ENCODE measurements at regions not wholly inside any gene's neighbourhood (a gene's known extent, or its start where the extent isn't known, plus 50 kb on each side); places are given as distances from the start of the nearest gene placed in this dataset.

DNA sequence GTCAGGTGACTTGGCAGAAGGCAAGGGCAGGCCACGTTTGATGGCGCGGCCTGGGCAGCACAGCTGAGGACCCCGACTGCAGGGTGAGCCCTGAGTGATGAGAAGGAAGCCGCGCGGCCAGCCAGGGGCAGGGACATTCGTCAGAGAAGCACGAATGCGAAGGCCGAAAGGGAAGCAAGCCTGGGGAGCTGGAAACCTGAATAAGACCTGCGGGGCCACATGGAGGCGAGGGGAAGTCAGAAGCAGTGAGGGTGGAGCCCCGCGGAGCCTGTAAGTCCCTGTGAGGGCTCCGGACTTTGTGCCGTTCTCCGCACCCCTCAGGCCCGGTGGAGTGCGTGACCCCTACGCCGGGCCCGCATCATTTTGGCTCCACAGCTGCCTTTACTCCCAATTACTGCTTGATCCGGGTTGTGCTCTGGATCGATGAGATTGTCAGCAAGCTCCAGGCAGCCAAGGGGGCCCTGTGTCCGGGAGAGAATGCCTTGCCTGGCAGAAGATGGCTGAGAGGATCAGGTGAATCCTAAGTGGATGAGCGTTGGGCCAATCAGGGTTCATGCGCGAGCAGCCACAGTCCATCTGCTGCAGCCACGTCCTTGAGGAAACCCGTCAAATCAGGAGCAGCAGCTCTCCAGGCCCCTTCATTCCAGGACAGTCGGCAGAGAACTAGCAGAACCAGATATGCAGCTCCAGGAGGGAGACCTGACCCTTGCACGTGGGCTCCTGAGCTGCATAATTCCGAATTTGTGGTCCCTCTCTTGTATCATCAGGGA, 293.3 kb upstream of the SHH start:
- H3K9ac ChIP-seq (ENCODE audit: low read depth in 1 of 2, low read length in 2 of 2): no peak overlapping the region
- H3K36me3 ChIP-seq (ENCODE audit: control insufficient read depth in 4 of 4, insufficient read depth in 3 of 4, low read depth in 1 of 4, low read length in 3 of 4): no peaks in the 10 kb centered on the region
- no peak overlapping the region for H3K27ac ChIP-seq (ENCODE audit: low read depth in 1 of 2, low read length in 2 of 2)
- peaks cover 0 to 8% (median 4%) of the 10 kb centered on the region in 4 donors for H3K4me1 ChIP-seq (ENCODE audit: control insufficient read depth in 4 of 4, insufficient read depth in 4 of 4, low read length in 3 of 4)
- DNase-seq (ENCODE audit: low spot score): no peak
- H3K4me3 ChIP-seq (ENCODE audit: low read depth in 1 of 3, low read length in 3 of 3): no peak overlapping the region
- no peaks in the 10 kb centered on the region for H3K27me3 ChIP-seq (ENCODE audit: control insufficient read depth in 4 of 4, insufficient read depth in 4 of 4, low read length in 3 of 4)
- no peaks in the 10 kb centered on the region for H3K9me3 ChIP-seq (ENCODE audit: control insufficient read depth in 4 of 4, low read length in 3 of 4)
- WGBS: 90% methylated on average over 34 of the region's 34 CpGs
- TF ChIP-seq RAD21 (IDR thresholded peaks at IDR 0.05) (no peak), TAF1 (conservative IDR thresholded peaks at IDR 0.05) (no peak), SP1 (IDR thresholded peaks at IDR 0.05) (no peak), HNF4G (IDR thresholded peaks at IDR 0.05) (no peak), GABPA (IDR thresholded peaks at IDR 0.05 in 1 of 2, conservative IDR thresholded peaks at IDR 0.05 in 1 of 2) (no peak), YY1 (IDR thresholded peaks at IDR 0.05) (no peak), JUND (IDR thresholded peaks at IDR 0.05) (no peak), FOXA2 (IDR thresholded peaks at IDR 0.05) (no peak), RXRA (IDR thresholded peaks at IDR 0.05) (no peak), NR2F2 (IDR thresholded peaks at IDR 0.05) (no peak), FOXA1 (IDR thresholded peaks at IDR 0.05) (no peak), HNF4A (conservative IDR thresholded peaks at IDR 0.05) (no peak), EGR1 (IDR thresholded peaks at IDR 0.05; ENCODE audit: low read depth in 2 of 2) (no peak)
- TF ChIP-seq, protein P1, sequence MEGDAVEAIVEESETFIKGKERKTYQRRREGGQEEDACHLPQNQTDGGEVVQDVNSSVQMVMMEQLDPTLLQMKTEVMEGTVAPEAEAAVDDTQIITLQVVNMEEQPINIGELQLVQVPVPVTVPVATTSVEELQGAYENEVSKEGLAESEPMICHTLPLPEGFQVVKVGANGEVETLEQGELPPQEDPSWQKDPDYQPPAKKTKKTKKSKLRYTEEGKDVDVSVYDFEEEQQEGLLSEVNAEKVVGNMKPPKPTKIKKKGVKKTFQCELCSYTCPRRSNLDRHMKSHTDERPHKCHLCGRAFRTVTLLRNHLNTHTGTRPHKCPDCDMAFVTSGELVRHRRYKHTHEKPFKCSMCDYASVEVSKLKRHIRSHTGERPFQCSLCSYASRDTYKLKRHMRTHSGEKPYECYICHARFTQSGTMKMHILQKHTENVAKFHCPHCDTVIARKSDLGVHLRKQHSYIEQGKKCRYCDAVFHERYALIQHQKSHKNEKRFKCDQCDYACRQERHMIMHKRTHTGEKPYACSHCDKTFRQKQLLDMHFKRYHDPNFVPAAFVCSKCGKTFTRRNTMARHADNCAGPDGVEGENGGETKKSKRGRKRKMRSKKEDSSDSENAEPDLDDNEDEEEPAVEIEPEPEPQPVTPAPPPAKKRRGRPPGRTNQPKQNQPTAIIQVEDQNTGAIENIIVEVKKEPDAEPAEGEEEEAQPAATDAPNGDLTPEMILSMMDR (IDR thresholded peaks at IDR 0.05; ENCODE audit: low read depth, low read length, missing input control): no peak
- TF ChIP-seq, protein P2, sequence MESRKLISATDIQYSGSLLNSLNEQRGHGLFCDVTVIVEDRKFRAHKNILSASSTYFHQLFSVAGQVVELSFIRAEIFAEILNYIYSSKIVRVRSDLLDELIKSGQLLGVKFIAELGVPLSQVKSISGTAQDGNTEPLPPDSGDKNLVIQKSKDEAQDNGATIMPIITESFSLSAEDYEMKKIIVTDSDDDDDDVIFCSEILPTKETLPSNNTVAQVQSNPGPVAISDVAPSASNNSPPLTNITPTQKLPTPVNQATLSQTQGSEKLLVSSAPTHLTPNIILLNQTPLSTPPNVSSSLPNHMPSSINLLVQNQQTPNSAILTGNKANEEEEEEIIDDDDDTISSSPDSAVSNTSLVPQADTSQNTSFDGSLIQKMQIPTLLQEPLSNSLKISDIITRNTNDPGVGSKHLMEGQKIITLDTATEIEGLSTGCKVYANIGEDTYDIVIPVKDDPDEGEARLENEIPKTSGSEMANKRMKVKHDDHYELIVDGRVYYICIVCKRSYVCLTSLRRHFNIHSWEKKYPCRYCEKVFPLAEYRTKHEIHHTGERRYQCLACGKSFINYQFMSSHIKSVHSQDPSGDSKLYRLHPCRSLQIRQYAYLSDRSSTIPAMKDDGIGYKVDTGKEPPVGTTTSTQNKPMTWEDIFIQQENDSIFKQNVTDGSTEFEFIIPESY (IDR thresholded peaks at IDR 0.05): no peak
- TF ChIP-seq, protein P3, sequence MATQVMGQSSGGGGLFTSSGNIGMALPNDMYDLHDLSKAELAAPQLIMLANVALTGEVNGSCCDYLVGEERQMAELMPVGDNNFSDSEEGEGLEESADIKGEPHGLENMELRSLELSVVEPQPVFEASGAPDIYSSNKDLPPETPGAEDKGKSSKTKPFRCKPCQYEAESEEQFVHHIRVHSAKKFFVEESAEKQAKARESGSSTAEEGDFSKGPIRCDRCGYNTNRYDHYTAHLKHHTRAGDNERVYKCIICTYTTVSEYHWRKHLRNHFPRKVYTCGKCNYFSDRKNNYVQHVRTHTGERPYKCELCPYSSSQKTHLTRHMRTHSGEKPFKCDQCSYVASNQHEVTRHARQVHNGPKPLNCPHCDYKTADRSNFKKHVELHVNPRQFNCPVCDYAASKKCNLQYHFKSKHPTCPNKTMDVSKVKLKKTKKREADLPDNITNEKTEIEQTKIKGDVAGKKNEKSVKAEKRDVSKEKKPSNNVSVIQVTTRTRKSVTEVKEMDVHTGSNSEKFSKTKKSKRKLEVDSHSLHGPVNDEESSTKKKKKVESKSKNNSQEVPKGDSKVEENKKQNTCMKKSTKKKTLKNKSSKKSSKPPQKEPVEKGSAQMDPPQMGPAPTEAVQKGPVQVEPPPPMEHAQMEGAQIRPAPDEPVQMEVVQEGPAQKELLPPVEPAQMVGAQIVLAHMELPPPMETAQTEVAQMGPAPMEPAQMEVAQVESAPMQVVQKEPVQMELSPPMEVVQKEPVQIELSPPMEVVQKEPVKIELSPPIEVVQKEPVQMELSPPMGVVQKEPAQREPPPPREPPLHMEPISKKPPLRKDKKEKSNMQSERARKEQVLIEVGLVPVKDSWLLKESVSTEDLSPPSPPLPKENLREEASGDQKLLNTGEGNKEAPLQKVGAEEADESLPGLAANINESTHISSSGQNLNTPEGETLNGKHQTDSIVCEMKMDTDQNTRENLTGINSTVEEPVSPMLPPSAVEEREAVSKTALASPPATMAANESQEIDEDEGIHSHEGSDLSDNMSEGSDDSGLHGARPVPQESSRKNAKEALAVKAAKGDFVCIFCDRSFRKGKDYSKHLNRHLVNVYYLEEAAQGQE (IDR thresholded peaks at IDR 0.05): no peak
- TF ChIP-seq, protein P4, sequence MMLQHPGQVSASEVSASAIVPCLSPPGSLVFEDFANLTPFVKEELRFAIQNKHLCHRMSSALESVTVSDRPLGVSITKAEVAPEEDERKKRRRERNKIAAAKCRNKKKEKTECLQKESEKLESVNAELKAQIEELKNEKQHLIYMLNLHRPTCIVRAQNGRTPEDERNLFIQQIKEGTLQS (IDR thresholded peaks at IDR 0.05): no peak
- TF ChIP-seq, protein P5, sequence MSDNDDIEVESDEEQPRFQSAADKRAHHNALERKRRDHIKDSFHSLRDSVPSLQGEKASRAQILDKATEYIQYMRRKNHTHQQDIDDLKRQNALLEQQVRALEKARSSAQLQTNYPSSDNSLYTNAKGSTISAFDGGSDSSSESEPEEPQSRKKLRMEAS (IDR thresholded peaks at IDR 0.05): no peak
